Retinal pigment epithelial cell (primary cell): ENCODE measurements at regions not wholly inside any gene's neighbourhood (a gene's known extent, or its start where the extent isn't known, plus 50 kb on each side); places are given as distances from the start of the nearest gene placed in this dataset.

ENCODE experiments used
- DNase-seq: peaks from one replicate; pipeline ENCODE4 v3.0.0-alpha.2; 2010; ENCODE audit warnings: low read depth
- H3K4me3 ChIP-seq: 2 replicates; pipeline ENCODE4 v1.5.1; 2011; ENCODE audit warnings: mild to moderate bottlenecking, low read length, control low read depth, moderate library complexity
- CTCF ChIP-seq: conservative IDR thresholded peaks from 2 replicates; pipeline ENCODE4 v1.5.1; 2011; ENCODE audit warnings: low read depth, low read length, control low read depth, inconsistent platforms

- no peak overlapping the region for H3K4me3 ChIP-seq
- no peak for DNase-seq
- TF ChIP-seq CTCF: no peak
Observed at GRCh38 chr10:55873485-55873884, 487.6 kb downstream of the ZWINT start.

- H3K4me3 ChIP-seq: no peak overlapping the region
- DNase-seq: no peak
- no peak for TF ChIP-seq CTCF
Observed at GRCh38 chr10:55870186-55870585, 490.9 kb downstream of the ZWINT start.

- no peak for TF ChIP-seq CTCF
- no peak for DNase-seq
- H3K4me3 ChIP-seq: no peak overlapping the region
Observed at GRCh38 chr10:55867848-55868247, 493.2 kb downstream of the ZWINT start.

GRCh38 chr10:55858730-55859129 is 502.3 kb downstream of the ZWINT start:
- DNase-seq: no peak
- TF ChIP-seq CTCF: no peak
- no peak overlapping the region for H3K4me3 ChIP-seq

GRCh38 chr10:55852900-55853299 is 508.2 kb downstream of the ZWINT start:
- H3K4me3 ChIP-seq: no peak overlapping the region
- DNase-seq: no peak
- TF ChIP-seq CTCF: no peak

GRCh38 chr10:55837273-55837672 is 523.8 kb downstream of the ZWINT start:
- H3K4me3 ChIP-seq: no peak overlapping the region
- no peak for DNase-seq
- no peak for TF ChIP-seq CTCF

GRCh38 chr10:55822096-55822495 is 539.0 kb downstream of the ZWINT start:
- DNase-seq: no peak
- TF ChIP-seq CTCF: no peak
- H3K4me3 ChIP-seq: no peak overlapping the region
